Femur (tissue), 1 donor: ENCODE measurements at regions not wholly inside any gene's neighbourhood (a gene's known extent, or its start where the extent isn't known, plus 50 kb on each side); places are given as distances from the start of the nearest gene placed in this dataset.
"Not testable (repeated sequence)": the region's sequence is repeated elsewhere in the genome, so short reads cannot be mapped to it uniquely, and the experiment has no call there.

Experiments used
- DNase-seq: peaks from one replicate; pipeline ENCODE4 v3.0.0-alpha.2; 2017

DNA sequence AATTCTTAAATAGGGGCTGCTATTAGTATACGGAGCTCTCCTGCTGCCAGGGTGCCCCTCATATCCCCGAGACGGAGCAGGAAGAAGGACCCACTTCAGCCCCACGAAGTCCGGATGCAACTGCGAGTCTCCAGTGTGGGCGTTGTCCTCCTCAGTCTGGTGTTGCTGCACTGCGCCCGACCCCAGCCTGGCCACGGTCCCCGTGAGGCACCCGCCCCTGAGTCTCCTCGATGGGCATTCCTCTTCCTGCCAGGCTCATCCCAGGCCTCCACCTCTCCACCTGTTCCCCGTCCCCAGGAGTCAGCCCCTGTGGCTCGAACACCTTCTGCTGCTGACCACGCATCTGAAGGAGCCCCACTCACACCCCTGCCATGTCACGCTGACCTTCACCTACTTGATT lies 68.1 kb upstream of the SFSWAP start:
- DNase-seq = no peak

DNA sequence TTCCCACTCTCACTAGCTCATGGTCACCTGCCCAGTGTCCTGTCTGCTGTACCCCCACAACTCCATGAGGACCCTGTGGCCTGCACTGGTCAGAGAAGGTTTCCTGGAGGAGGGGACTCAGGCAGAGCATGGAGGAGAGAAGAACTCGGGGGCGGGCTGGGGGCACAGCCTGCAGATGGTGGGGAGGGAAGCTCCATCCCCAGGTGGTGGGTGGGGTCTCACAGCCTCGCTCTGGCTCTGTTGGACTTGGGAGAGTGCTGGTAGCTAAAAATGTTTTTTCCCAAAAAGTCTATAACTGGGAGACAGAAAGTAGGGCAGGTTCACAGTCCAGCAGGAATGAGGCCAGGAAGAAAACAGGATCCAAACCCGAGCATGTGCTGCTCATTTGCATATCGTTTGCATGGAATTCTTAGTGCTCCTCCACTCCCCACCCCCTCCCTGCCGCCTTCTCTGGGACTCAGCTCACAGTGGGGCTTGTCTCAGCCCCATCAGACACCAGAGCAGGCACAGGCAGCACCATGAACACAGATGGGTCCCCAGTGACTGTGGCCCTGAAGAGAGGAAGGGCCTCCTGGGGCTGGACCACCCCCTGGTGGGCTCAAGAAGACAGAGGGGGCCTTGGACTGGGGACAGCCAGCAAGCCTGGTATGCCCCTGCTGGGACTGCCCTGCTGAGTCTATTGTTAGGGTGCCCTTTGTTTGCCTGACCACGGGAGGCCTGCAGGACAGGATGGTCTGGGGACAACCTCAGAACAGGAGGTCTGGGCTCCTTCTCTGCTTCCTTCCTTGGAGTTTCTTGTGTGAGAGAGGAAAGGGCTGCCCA lies 67.0 kb upstream of the SFSWAP start:
- DNase-seq = peak; percentile 36

DNA sequence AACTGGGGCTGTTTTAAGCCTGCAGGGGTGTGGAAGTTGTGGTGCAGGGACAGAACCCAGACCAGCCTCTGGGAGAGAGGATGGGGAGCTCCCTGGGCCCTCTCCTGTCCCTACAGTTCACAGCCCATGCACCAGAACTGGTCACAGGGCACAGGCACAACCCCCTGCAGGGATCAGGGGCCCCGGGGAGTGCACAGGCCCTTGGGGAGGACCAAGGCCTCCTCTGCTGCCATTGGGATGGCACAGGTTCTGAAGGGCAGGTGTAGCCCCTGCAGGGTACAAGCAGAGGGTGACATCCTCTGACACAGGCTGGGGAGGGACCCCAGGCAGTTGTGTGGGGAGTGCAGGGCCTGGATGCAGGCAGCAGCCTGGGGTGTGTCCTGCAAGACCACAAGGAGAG lies 66.4 kb upstream of the SFSWAP start:
- no peak for DNase-seq

DNA sequence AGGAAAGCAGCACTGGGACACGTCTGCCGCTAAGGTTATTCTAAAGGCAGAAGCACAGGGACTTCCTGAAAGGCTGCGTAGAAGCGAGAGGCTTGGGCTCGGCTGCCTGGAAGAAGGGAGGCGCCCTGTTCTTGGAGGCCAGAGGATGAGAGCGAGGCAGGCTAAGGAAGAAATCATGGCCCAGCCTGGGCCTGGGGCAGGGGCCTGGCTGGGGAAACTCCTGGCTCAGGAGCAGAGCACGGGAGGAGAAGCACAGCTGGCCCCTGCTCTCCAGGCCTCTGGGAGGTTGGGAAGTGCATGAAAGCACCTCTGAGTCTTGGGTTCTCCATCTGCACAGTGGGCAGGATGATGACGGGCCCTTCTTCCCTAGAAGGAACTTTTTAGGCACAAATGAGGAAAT lies 66.0 kb upstream of the SFSWAP start:
- peak; percentile 37 for DNase-seq

DNA sequence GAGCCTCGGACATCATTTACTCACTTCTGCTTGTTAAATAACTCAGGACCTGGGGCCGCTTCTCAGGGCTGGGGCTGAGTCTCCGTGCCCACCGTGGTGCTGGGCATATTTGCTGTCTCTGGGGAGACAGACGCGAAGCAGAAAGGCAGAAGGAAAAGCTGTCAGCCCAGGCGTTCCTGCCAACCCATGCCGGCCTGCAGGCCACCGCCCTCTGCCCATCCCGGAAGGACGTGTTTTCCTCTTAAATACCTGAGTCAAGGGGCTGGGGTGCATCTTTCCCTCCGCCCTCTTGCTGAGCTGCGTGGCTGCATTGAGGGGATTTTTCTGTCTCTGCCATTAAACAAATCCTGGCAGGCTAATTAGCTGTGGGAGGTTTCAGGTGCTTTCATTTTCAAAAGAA lies 65.3 kb upstream of the SFSWAP start:
- not testable (repeated sequence) for DNase-seq

DNA sequence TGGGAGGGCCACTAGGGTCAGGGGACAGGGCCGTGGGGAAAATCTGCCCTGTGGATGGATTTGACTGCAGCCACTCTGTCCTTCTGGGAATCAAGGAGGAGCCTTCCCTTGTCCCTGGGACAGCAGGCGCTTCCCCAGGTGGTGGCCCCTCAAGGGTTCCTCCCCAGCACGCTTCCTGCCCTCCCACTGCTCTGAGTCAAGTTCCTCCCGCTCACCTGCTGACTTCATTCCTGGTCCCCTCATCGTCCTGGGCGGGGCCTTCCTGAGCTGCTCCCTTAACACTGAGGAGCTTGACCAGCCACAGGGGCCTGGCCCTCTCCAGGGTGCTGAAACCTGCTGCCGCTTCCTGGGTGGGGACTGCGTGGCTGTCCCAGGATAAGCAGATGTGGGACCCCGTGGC lies 64.4 kb upstream of the SFSWAP start:
- DNase-seq = not testable (repeated sequence)

DNA sequence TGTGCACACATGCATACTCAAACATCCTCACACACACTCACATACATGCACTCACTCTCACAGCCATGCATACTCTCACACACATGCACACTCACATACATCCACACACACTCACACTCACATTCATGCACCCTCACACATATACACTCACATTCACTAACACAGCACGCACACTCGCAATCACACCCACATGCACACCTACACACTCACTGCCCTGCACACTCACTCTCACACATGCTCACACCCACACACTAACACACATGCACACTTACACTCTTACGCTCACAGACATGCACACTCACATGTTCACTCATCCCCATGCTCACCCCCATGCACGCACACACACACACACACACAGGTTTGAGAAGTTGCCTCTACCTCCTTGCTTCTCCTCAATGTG lies 63.2 kb upstream of the SFSWAP start:
- no peak for DNase-seq

DNA sequence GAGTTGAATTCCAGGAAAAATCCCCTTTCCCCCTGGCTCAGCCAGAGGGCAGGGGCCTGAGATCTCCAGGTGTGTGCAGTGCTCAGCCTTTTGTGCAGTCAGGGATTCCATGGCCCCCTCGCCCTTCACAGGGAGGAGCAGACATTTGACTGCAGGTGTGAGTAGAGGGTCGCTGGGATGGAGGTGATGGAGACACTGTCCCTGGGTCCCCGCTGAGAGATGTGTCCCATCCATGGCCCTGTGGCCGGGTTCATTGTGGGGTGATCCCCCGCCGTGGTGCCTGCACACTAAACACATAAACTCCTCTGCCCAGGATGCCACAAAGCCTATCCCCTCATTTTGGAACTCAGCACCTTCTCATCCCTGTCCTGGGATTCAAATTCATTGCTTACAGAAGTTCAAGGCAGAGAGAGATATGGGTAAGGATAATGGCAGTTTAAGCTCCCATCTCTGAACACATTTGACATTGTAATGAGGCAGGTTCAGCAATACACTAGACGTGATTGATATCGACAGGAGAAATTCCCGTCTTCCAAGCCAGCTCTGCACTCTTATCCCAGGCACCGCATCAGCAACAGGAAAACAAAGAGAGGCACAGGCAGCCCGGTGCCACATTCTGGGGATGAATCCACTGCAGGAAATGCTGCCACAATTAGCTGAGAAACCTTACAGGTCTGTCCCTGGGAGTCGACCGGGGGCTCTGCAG lies 55.3 kb upstream of the SFSWAP start:
- not testable (repeated sequence) for DNase-seq

DNA sequence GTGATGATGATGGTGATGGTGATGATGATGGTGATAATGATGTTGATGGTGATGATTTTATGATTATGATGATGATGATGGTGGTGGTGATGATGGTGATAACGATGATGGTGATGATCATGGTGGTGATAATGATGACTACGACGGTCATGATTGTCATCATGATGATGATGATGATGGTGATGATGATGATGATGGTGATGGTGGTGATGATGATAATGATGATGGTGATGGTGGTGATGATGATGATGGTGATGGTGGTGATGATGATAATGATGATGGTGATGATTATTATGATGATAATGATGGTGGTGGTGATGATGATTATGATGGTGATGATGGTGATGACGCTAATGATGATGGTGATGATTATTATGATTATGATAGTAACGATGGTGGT lies 54.1 kb upstream of the SFSWAP start:
- DNase-seq = not testable (repeated sequence)

DNA sequence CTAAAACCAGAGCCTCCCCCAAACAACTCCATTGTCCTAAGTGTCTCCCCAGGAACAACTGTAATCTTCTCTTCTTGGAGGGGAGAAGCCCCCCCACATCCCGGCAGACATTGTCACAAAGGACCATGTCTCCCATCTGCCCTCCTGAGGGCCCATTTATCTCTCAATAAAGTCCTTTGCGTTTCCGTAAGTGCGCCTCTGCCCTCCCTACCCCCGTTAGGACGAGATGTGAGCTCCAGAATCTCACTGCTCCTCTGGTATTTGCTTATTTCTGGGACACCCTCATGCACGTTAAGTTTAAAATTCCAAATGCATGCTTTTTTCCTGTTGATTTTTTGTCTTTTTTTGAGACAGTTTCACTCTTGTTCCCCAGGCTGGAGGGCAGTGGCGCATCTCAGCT lies 52.3 kb upstream of the SFSWAP start:
- DNase-seq = not testable (repeated sequence)

DNA sequence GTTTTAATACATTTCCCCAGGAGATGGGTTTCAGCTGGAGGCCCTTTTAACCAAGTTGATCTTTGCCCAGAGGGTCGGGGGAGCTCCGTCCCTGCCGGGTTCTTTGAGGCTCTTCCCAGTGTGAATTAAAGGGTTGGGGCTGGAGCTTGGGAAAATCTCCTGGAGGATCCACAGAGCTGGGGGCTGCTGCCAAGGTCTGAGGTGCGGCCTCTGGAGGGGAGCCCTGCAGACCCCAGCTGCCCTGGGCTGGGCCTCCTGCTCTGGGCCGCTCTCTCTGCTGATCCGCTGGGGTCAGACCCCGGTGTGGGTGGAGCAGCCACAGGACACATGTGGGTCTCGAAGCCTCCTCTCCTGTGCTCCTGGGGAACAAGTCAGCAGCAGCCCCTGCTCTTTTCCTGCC lies 51.4 kb upstream of the SFSWAP start:
- peak; percentile 1 for DNase-seq

DNA sequence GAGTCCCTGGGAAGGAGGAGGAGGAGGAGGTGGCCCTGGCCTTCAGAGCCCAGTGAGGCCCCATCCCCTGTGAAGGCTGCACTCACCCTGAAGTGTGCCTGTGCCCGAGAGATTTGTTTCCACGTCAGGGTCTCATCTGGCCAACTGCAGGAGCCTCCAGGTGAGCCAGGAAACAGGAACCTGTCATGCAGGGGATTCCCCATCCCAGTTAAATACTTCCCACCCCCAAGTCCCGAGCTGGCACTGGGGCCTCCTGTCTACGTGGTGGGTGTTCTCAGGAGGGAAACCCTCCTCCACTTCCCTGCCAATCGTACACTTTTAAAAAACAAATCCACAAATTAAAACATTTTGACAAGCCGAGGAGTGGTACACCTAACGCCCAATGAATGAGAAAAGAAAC lies 50.9 kb upstream of the SFSWAP start:
- DNase-seq = peak; percentile 0

DNA sequence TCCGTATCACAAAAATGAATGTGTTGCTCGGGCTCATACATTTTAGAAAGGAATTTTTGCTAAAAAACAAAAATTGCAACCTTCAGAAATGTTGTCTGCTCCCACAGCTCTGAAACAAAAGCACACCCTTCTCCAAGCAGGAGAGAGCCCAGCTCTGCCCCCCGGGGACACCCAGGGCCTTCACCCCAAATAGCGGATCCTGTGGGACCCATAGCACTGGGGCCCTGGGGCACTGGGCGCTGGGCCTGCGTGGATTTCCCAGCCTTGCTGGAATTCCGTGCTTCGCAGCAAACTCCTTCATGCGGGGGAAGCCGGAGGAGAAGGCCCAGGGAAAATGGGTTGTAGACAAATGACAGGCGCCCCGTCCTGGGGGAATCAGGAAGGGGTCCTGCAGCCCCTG lies 50.5 kb upstream of the SFSWAP start:
- DNase-seq = not testable (repeated sequence)
